GM12878 (cell line): ENCODE measurements at regions not wholly inside any gene's neighbourhood (a gene's known extent, or its start where the extent isn't known, plus 50 kb on each side); places are given as distances from the start of the nearest gene placed in this dataset.

Experiments used
- CREB1 ChIP-seq: IDR thresholded peaks from 2 replicates; pipeline ENCODE4 v1.6.1; 2012; ENCODE audit warnings: low read depth, mild to moderate bottlenecking, inconsistent platforms
- EED ChIP-seq: sonication (generic); IDR thresholded peaks from 2 replicates; pipeline ENCODE4 v1.6.1; 2016; ENCODE audit warnings: antibody characterized with exemption, low read depth
- FOXK2 ChIP-seq: fragments of 450-650 bp; IDR thresholded peaks from 2 replicates; pipeline ENCODE4 v1.6.1; 2017; ENCODE audit warnings: mild to moderate bottlenecking, moderate library complexity
- GABPA ChIP-seq: IDR thresholded peaks from 2 replicates; pipeline ENCODE4 v1.6.1; 2014; ENCODE audit warnings: antibody characterized with exemption, low read depth, mild to moderate bottlenecking, inconsistent platforms
- NFYB ChIP-seq: IDR thresholded peaks from 2 replicates; pipeline ENCODE4 v1.6.1; 2011; ENCODE audit warnings: low read depth, mild to moderate bottlenecking, low read length, improper control_type of control experiment, moderate library complexity; ENCODE audit not compliant: insufficient read depth
- NR2C2 ChIP-seq: IDR thresholded peaks from 2 replicates; pipeline ENCODE4 v1.6.1; 2011; ENCODE audit warnings: borderline replicate concordance, low read depth; ENCODE audit not compliant: control insufficient read depth, insufficient read length
- NRF1 ChIP-seq: conservative IDR thresholded peaks from 2 replicates; pipeline ENCODE4 v1.6.1; 2011; ENCODE audit warnings: mild to moderate bottlenecking, low read depth, low read length, improper control_type of control experiment
- SREBF2 ChIP-seq: IDR thresholded peaks from 2 replicates; pipeline ENCODE4 v1.6.1; 2012; ENCODE audit warnings: mild to moderate bottlenecking, low read length
- TAF1 ChIP-seq: IDR thresholded peaks from 2 replicates; pipeline ENCODE4 v1.6.1; 2011; ENCODE audit warnings: mild to moderate bottlenecking, low read depth, low read length, borderline replicate concordance
- TARDBP ChIP-seq: IDR thresholded peaks from 2 replicates; pipeline ENCODE4 v1.6.1; 2016; ENCODE audit warnings: borderline replicate concordance
- TF ChIP-seq, protein P1 (sequence below), 3 experiments: IDR thresholded peaks in 2 of 3; conservative IDR thresholded peaks in 1 of 3; 2 replicates each; pipeline ENCODE4 v1.5.1; 2011; ENCODE audit warnings: low read depth in 3 of 3, low read length in 3 of 3, mild to moderate bottlenecking in 3 of 3, control low read depth in 2 of 3, moderate library complexity in 2 of 3, inconsistent platforms in 1 of 3, mixed read lengths in 1 of 3; ENCODE audit not compliant: control insufficient read depth in 2 of 3, insufficient read depth in 1 of 3; ENCODE audit errors: extremely low read depth in 1 of 3
- TF ChIP-seq, protein P2 (sequence below): IDR thresholded peaks from 2 replicates; pipeline ENCODE4 v1.6.1; 2011; ENCODE audit warnings: mild to moderate bottlenecking, low read depth, low read length, moderate library complexity; ENCODE audit not compliant: insufficient replicate concordance

DNA sequence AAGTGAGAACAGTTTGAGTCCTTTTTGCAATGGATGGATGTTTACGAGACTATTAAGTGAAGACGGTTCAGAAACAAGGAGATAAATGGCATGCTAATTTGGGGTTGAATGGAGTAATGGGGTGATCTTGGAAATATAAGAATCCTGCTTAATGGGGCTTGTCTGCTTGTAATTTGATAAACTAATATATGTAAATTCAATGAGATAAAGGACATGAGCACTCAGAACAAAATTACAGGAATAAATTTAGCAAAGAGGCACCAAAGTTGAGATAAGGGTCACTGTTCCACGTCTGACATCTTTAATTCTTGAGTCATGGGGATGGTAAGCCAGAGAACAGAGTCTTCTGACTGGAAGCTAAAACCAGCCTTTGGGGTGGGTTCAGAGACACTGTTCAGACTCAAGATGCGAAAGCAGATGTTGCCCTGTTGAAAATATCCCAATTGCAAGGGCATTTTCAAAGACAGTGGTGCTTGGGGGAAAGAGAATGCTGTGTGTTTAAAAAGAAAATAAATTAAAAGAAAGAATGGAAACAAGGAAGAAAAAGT, 67.8 kb upstream of the CHRNB4 start:
- TF ChIP-seq NR2C2: no peak
- TF ChIP-seq TARDBP: no peak
- no peak for TF ChIP-seq EED
- TF ChIP-seq, protein P1, sequence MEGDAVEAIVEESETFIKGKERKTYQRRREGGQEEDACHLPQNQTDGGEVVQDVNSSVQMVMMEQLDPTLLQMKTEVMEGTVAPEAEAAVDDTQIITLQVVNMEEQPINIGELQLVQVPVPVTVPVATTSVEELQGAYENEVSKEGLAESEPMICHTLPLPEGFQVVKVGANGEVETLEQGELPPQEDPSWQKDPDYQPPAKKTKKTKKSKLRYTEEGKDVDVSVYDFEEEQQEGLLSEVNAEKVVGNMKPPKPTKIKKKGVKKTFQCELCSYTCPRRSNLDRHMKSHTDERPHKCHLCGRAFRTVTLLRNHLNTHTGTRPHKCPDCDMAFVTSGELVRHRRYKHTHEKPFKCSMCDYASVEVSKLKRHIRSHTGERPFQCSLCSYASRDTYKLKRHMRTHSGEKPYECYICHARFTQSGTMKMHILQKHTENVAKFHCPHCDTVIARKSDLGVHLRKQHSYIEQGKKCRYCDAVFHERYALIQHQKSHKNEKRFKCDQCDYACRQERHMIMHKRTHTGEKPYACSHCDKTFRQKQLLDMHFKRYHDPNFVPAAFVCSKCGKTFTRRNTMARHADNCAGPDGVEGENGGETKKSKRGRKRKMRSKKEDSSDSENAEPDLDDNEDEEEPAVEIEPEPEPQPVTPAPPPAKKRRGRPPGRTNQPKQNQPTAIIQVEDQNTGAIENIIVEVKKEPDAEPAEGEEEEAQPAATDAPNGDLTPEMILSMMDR (IDR thresholded peaks at IDR 0.05 in 2 of 3, conservative IDR thresholded peaks at IDR 0.05 in 1 of 3; ENCODE audit: control insufficient read depth in 2 of 3, extremely low read depth in 1 of 3, insufficient read depth in 1 of 3, low read depth in 3 of 3, low read length in 3 of 3): no peak
- no peak for TF ChIP-seq SREBF2
- no peak for TF ChIP-seq CREB1
- no peak for TF ChIP-seq GABPA
- TF ChIP-seq, protein P2, sequence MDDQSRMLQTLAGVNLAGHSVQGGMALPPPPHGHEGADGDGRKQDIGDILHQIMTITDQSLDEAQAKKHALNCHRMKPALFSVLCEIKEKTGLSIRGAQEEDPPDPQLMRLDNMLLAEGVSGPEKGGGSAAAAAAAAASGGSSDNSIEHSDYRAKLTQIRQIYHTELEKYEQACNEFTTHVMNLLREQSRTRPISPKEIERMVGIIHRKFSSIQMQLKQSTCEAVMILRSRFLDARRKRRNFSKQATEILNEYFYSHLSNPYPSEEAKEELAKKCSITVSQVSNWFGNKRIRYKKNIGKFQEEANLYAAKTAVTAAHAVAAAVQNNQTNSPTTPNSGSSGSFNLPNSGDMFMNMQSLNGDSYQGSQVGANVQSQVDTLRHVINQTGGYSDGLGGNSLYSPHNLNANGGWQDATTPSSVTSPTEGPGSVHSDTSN: no peak
- TF ChIP-seq NRF1: no peak
- no peak for TF ChIP-seq FOXK2
- no peak for TF ChIP-seq NFYB
- TF ChIP-seq TAF1: no peak
